OCI-LY1 (cell line): ENCODE measurements at regions not wholly inside any gene's neighbourhood (a gene's known extent, or its start where the extent isn't known, plus 50 kb on each side); places are given as distances from the start of the nearest gene placed in this dataset.

Experiments
- EZH2 ChIP-seq: fragments of 200-600 bp; sonication (generic), shearing (Covaris generic); IDR thresholded peaks from 2 replicates; pipeline ENCODE4 v1.8.0; 2017; ENCODE audit warnings: borderline replicate concordance, mixed run types, mild to moderate bottlenecking, antibody characterized with exemption, low read length, moderate library complexity, mixed read lengths
- TF ChIP-seq, protein P1 (sequence below): fragments of 200-600 bp; sonication (generic), shearing (Covaris generic); IDR thresholded peaks from 2 replicates; pipeline ENCODE4 v1.5.1; 2017; ENCODE audit warnings: mild to moderate bottlenecking, antibody characterized with exemption, low read length, moderate library complexity, mixed read lengths

DNA sequence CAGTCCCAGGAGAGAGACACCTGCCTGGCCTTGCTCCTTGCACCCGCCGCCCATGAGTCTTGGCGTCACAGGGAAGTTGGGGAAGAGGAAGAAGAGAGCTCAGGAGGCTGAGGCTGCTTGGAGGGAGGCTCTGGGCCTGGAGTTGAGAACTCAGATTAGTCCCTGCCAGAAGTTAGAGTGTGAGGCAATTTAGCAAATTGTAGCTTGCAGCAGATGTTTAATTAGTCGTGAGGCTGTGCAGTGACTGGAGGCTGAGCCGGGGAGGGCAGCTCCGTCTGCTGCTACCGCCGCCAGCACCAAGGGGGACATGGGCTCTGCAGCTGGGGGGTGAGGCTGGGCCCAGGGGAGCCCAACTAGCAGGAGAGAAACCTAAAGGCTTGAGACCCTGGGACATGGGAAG, 738.3 kb upstream of the EEF2KMT start:
- TF ChIP-seq, protein P1, sequence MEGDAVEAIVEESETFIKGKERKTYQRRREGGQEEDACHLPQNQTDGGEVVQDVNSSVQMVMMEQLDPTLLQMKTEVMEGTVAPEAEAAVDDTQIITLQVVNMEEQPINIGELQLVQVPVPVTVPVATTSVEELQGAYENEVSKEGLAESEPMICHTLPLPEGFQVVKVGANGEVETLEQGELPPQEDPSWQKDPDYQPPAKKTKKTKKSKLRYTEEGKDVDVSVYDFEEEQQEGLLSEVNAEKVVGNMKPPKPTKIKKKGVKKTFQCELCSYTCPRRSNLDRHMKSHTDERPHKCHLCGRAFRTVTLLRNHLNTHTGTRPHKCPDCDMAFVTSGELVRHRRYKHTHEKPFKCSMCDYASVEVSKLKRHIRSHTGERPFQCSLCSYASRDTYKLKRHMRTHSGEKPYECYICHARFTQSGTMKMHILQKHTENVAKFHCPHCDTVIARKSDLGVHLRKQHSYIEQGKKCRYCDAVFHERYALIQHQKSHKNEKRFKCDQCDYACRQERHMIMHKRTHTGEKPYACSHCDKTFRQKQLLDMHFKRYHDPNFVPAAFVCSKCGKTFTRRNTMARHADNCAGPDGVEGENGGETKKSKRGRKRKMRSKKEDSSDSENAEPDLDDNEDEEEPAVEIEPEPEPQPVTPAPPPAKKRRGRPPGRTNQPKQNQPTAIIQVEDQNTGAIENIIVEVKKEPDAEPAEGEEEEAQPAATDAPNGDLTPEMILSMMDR, result no peak
- TF ChIP-seq EZH2, result no peak
